ENCODE measurements at regions not wholly inside any gene's neighbourhood (a gene's known extent, or its start where the extent isn't known, plus 50 kb on each side); places are given as distances from the start of the nearest gene placed in this dataset.
A peak's percentile ranks its signal among the peaks of the same experiment; 100 is the strongest.

DNA sequence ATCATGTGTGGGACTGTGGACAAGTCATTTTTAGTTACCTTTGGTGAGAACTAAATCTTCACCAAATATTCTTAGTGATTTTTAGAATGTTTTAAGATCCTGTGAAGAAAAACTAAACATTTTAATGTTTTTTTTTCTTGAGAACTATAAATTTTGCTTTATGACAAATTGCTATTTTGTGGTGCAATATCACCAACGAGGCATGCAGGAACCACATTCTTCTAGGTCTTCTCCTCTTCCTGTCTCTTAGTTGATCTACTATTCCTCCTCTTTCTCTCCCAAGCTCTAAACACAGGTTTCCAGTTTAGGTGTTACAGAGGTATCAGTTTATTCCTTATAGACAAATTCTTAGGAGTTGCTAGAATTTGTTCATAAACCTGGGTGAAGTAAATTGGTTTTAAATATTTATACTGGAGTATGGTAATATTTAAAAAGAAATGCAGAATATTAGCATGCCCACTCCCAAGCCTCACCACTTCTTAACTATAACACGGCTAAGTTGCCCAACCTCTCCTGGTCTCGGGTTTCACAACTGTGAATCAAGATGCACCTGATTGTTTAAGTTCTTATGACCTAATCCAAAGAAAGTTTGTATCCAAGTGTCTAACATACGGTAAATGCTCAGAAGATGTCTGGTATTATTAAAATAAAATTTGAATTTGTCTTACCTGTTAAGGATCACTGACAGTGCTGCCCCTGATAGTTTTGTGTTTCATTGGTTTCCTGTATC lies 56.5 kb upstream of the CLNK start:
- FAIRE-seq (peak; percentile 15), DNase-seq (ENCODE audit: extremely low spot score, insufficient read length, low read depth) (no peak)

GRCh38 chr4:10740251-10740650 lies 55.7 kb upstream of the CLNK start:
- peak; percentile 33 for FAIRE-seq
- DNase-seq (ENCODE audit: extremely low spot score, insufficient read length, low read depth) = no peak

DNA sequence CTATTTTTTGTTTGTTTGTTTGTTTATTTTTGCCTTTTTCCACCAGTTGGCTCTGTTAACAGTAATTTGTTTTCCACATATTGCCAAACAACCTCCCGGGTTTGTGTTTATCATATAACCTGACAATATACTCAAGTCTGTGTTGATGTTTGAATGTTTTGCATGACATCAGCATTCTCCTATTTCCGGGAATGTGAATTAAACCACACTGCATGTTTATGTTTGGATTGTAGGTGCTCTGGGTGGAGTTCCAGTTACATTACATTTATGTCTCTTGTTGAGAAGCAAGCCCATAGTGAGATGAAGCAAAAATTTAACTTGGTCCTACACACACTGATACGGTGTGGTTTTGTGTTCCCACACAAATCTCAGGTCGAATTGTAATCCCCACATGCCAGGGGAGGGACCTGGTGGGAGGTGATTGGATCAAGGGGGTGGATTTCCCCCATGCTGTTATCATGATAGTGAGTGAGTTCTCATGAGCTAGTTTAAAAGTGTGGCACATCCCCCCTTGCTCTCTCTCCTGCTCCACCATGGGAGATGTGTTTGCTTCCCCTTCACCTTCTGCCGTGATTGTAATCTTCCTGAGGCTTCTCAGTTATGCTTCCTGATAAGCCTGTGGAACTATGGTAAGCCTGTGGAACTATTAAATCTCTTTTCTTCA lies 54.4 kb upstream of the CLNK start:
- FAIRE-seq (peak; percentile 69), DNase-seq (ENCODE audit: extremely low spot score, insufficient read length, low read depth) (no peak)

GRCh38 chr4:10737337-10737736 lies 52.8 kb upstream of the CLNK start:
- FAIRE-seq (no peak), DNase-seq (ENCODE audit: extremely low spot score, insufficient read length, low read depth) (no peak)

GRCh38 chr4:10736895-10737294 lies 52.3 kb upstream of the CLNK start:
- DNase-seq (ENCODE audit: extremely low spot score, insufficient read length, low read depth) (no peak), FAIRE-seq (no peak)

GRCh38 chr4:10736266-10736665 lies 51.7 kb upstream of the CLNK start:
- no peak for DNase-seq (ENCODE audit: extremely low spot score, insufficient read length, low read depth)
- FAIRE-seq = no peak

GRCh38 chr4:10734697-10735096 lies 50.1 kb upstream of the CLNK start:
- FAIRE-seq (no peak), DNase-seq (ENCODE audit: extremely low spot score, insufficient read length, low read depth) (no peak)

All from GM18507 (cell line).